H1 (cell line): ENCODE measurements at regions not wholly inside any gene's neighbourhood (a gene's known extent, or its start where the extent isn't known, plus 50 kb on each side); places are given as distances from the start of the nearest gene placed in this dataset.

Experiments used
- CTCF ChIA-PET: fragments of 300-600 bp; sonication (Branson Sonifier 250); formaldehyde crosslinking; loops from one replicate; lab custom pipeline; 2021; ENCODE audit not compliant: partially characterized antibody; lab: Charles Lee
- POLR2A ChIA-PET: fragments of 300-600 bp; sonication (Branson Sonifier 250); formaldehyde crosslinking; loops from one replicate; lab custom pipeline; 2021; ENCODE audit warnings: inconsistent platforms; ENCODE audit not compliant: partially characterized antibody; lab: Charles Lee
- DNase-seq, 2 experiments: peaks; one replicate each; pipeline versions ENCODE4 v3.0.0 to v3.0.0-alpha.2; 2010 to 2022; ENCODE audit warnings: low spot score in 2 of 2, low read depth in 1 of 2, mixed read lengths in 1 of 2
- FAIRE-seq: peaks from 2 replicates; lab custom pipeline; 2011; peaks lifted over from hg19 to GRCh38; lab: Jason Lieb, UNC
- H2AFZ ChIP-seq: 2 replicates; pipeline ENCODE4 v1.8.1; 2012; ENCODE audit warnings: low read length, inconsistent platforms
- H2AK5ac ChIP-seq: 2 replicates; pipeline ENCODE4 v1.6.1; 2013; ENCODE audit warnings: low read depth, low read length
- H2BK120ac ChIP-seq: replicated peaks from 2 replicates; pipeline ENCODE3; 2013; ENCODE audit warnings: low read depth, low read length, inconsistent platforms
- H2BK12ac ChIP-seq: 2 replicates; pipeline ENCODE4 v1.6.1; 2013; ENCODE audit warnings: low read depth, low read length
- H2BK15ac ChIP-seq: 2 replicates; pipeline ENCODE4 v1.6.1; 2013; ENCODE audit warnings: low read length
- H2BK20ac ChIP-seq: 2 replicates; pipeline ENCODE4 v1.6.1; 2013; ENCODE audit warnings: low read length
- H2BK5ac ChIP-seq: 2 replicates; pipeline ENCODE4 v1.6.1; 2013; ENCODE audit warnings: low read depth, low read length
- H3K14ac ChIP-seq: 2 replicates; pipeline ENCODE4 v1.6.1; 2013; ENCODE audit warnings: inconsistent platforms; ENCODE audit not compliant: insufficient read length
- H3K18ac ChIP-seq: 2 replicates; pipeline ENCODE4 v1.6.1; 2013; ENCODE audit warnings: low read length; ENCODE audit errors: extremely low read depth
- H3K23ac ChIP-seq: 2 replicates; pipeline ENCODE4 v1.6.1; 2013; ENCODE audit warnings: inconsistent platforms; ENCODE audit not compliant: insufficient read length
- H3K23me2 ChIP-seq: 2 replicates; pipeline ENCODE4 v1.6.1; 2013; ENCODE audit warnings: low read depth, low read length
- H3K27ac ChIP-seq: 2 replicates; pipeline ENCODE4 v1.6.1; 2011; ENCODE audit warnings: low read depth, low read length, inconsistent platforms
- H3K27me3 ChIP-seq, 4 experiments: replicated peaks in 1 of 4; 1 replicate in 1 of 4; 2 replicates in 3 of 4; pipeline versions ENCODE4 v1.6.1 to v1.8.1; 2011 to 2013; ENCODE audit warnings: low read length in 3 of 4, mild to moderate bottlenecking in 3 of 4, inconsistent platforms in 2 of 4, mixed read lengths in 2 of 4, moderate library complexity in 1 of 4; ENCODE audit not compliant: control insufficient read depth in 3 of 4, insufficient read depth in 3 of 4; ENCODE audit errors: extremely low read depth in 1 of 4
- H3K36me3 ChIP-seq, 4 experiments: 2 replicates each; pipeline versions ENCODE4 v1.6.1 to v1.8.1; 2011 to 2013; ENCODE audit warnings: mild to moderate bottlenecking in 4 of 4, low read length in 3 of 4, moderate library complexity in 2 of 4, control low read depth in 1 of 4, inconsistent platforms in 1 of 4; ENCODE audit not compliant: insufficient read depth in 4 of 4, control insufficient read depth in 2 of 4
- H3K4ac ChIP-seq: replicated peaks from 2 replicates; pipeline ENCODE3; 2013; ENCODE audit warnings: low read length, low read depth, mixed read lengths, inconsistent platforms; ENCODE audit not compliant: insufficient read length
- H3K4me1 ChIP-seq, 4 experiments: replicated peaks in 1 of 4; 1 replicate in 1 of 4; 2 replicates in 3 of 4; pipeline versions ENCODE4 v1.6.1 to v1.8.1; 2011 to 2013; ENCODE audit warnings: low read length in 3 of 4, inconsistent platforms in 2 of 4, mixed read lengths in 1 of 4; ENCODE audit not compliant: insufficient read depth in 4 of 4, control insufficient read depth in 3 of 4
- H3K4me2 ChIP-seq, 2 experiments: 2 replicates each; pipeline versions ENCODE4 v1.6.1 to v1.8.1; 2011 to 2013; ENCODE audit warnings: low read depth in 2 of 2, low read length in 2 of 2, control low read depth in 1 of 2, inconsistent platforms in 1 of 2, mild to moderate bottlenecking in 1 of 2; ENCODE audit not compliant: insufficient read depth in 1 of 2
- H3K4me3 ChIP-seq, 4 experiments: fragments of 200-600, 300-600 bp in 1 of 4; sonication (generic), shearing (Covaris generic), sonication (Bioruptor Twin) in 1 of 4; 2 replicates each; pipeline versions ENCODE4 v1.5.1 to v1.8.1; 2011 to 2016; ENCODE audit warnings: low read length in 4 of 4, low read depth in 3 of 4, control low read depth in 2 of 4, inconsistent platforms in 2 of 4, mild to moderate bottlenecking in 2 of 4, mixed read lengths in 1 of 4, moderate library complexity in 1 of 4; ENCODE audit not compliant: insufficient read depth in 2 of 4; ENCODE audit errors: extremely low read depth in 1 of 4
- H3K56ac ChIP-seq: replicated peaks from 2 replicates; pipeline ENCODE3; 2013; ENCODE audit warnings: low read depth, mild to moderate bottlenecking, mixed read lengths, low read length, inconsistent platforms; ENCODE audit not compliant: insufficient read length
- H3K79me1 ChIP-seq: 2 replicates; pipeline ENCODE4 v1.6.1; 2013; ENCODE audit warnings: low read depth, low read length, control low read depth
- H3K79me2 ChIP-seq, 2 experiments: 2 replicates each; pipeline versions ENCODE4 v1.6.1 to v1.8.1; 2012 to 2013; ENCODE audit warnings: low read length in 2 of 2, mild to moderate bottlenecking in 2 of 2, inconsistent platforms in 1 of 2; ENCODE audit not compliant: insufficient read depth in 2 of 2, control insufficient read depth in 1 of 2
- H3K9ac ChIP-seq, 4 experiments: replicated peaks in 1 of 4; 1 replicate in 1 of 4; 2 replicates in 3 of 4; pipeline versions ENCODE4 v1.6.1 to v1.8.1; 2011 to 2013; ENCODE audit warnings: low read depth in 3 of 4, low read length in 3 of 4, control low read depth in 2 of 4, mild to moderate bottlenecking in 2 of 4, moderate library complexity in 2 of 4, inconsistent platforms in 1 of 4; ENCODE audit errors: extremely low read depth in 1 of 4
- H3K9me3 ChIP-seq, 2 experiments: 2 replicates each; pipeline versions ENCODE4 v1.6.1 to v1.8.1; 2012 to 2013; ENCODE audit warnings: mild to moderate bottlenecking in 2 of 2, moderate library complexity in 2 of 2, control low read depth in 1 of 2, inconsistent platforms in 1 of 2, low read depth in 1 of 2, low read length in 1 of 2, mixed read lengths in 1 of 2; ENCODE audit not compliant: insufficient read depth in 2 of 2
- H4K20me1 ChIP-seq, 2 experiments: replicated peaks in 1 of 2; 2 replicates each; pipeline versions ENCODE3 to v1.8.1; 2011 to 2013; ENCODE audit warnings: inconsistent platforms in 2 of 2, low read length in 2 of 2, mild to moderate bottlenecking in 1 of 2; ENCODE audit not compliant: insufficient read depth in 2 of 2, control insufficient read depth in 1 of 2
- H4K5ac ChIP-seq: 2 replicates; pipeline ENCODE4 v1.6.1; 2013; ENCODE audit warnings: low read length, low read depth, mixed read lengths, inconsistent platforms; ENCODE audit not compliant: insufficient read length
- H4K8ac ChIP-seq: 2 replicates; pipeline ENCODE4 v1.8.0; 2013; ENCODE audit warnings: mild to moderate bottlenecking, moderate library complexity, low read length, inconsistent platforms; ENCODE audit not compliant: insufficient read depth; ENCODE audit errors: extremely low read depth
- H4K91ac ChIP-seq: replicated peaks from 2 replicates; pipeline ENCODE3; 2013; ENCODE audit warnings: low read length, mixed read lengths, inconsistent platforms; ENCODE audit not compliant: insufficient read length
- ASH2L ChIP-seq: fragments of 200-600, 300-600 bp; sonication (generic); IDR thresholded peaks from one replicate; pipeline ENCODE4 v1.7.1; 2017; ENCODE audit warnings: low read length
- ATF2 ChIP-seq: IDR thresholded peaks from 2 replicates; pipeline ENCODE4 v1.6.1; 2012; ENCODE audit warnings: low read length, inconsistent platforms
- CBX8 ChIP-seq: fragments of 300-800, 300-1000 bp; sonication (generic); IDR thresholded peaks from 2 replicates; pipeline ENCODE4 v1.7.1; 2016; ENCODE audit warnings: low read depth, low read length, borderline replicate concordance
- CEBPB ChIP-seq: IDR thresholded peaks from 2 replicates; pipeline ENCODE4 v1.6.1; 2012; ENCODE audit warnings: low read depth, low read length
- CHD1 ChIP-seq: IDR thresholded peaks from 2 replicates; pipeline ENCODE4 v1.6.1; 2012; ENCODE audit warnings: low read depth, low read length, improper control_type of control experiment
- EZH2 ChIP-seq: fragments of 200-600 bp; sonication (generic); IDR thresholded peaks from 2 replicates; pipeline ENCODE4 v1.7.1; 2012; ENCODE audit warnings: low read depth, mild to moderate bottlenecking, moderate library complexity, low read length, inconsistent platforms; ENCODE audit not compliant: severe bottlenecking
- KDM1A ChIP-seq: fragments of 200-600, 300-600 bp; sonication (generic); IDR thresholded peaks from 2 replicates; pipeline ENCODE4 v1.7.1; 2016; ENCODE audit warnings: mild to moderate bottlenecking, low read length, borderline replicate concordance
- MAX ChIP-seq: IDR thresholded peaks from 2 replicates; pipeline ENCODE4 v1.6.1; 2012; ENCODE audit warnings: inconsistent platforms
- POLR2A ChIP-seq, 2 experiments: IDR thresholded peaks; 1 replicate in 1 of 2; 2 replicates in 1 of 2; pipeline ENCODE4 v1.6.1; 2011; ENCODE audit warnings: low read depth in 2 of 2, low read length in 2 of 2, mild to moderate bottlenecking in 2 of 2; ENCODE audit errors: control extremely low read depth in 1 of 2
- POLR2AphosphoS5 ChIP-seq: IDR thresholded peaks from 2 replicates; pipeline ENCODE4 v1.6.1; 2011; ENCODE audit warnings: low read depth, low read length
- RFX5 ChIP-seq: IDR thresholded peaks from 2 replicates; pipeline ENCODE4 v1.6.1; 2011; ENCODE audit warnings: low read depth, low read length, improper control_type of control experiment, borderline replicate concordance
- RXRA ChIP-seq: IDR thresholded peaks from 2 replicates; pipeline ENCODE4 v1.6.1; 2011; ENCODE audit warnings: low read depth, mild to moderate bottlenecking, low read length, moderate library complexity; ENCODE audit not compliant: insufficient read depth
- TEAD4 ChIP-seq: IDR thresholded peaks from 2 replicates; pipeline ENCODE4 v1.6.1; 2012; ENCODE audit warnings: low read depth, low read length, inconsistent platforms, mixed read lengths
- WGBS, 2 experiments: shearing (Covaris generic) in 1 of 2; methylation state at CpG; one replicate each; pipeline versions ENCODE4 v1.1.6 to v1.1.7; 2013 to 2015; ENCODE audit warnings: low lambda C conversion rate in 2 of 2, mixed read lengths in 2 of 2, inconsistent platforms in 1 of 2, low coverage in 1 of 2, missing lambda C conversion rate in 1 of 2; ENCODE audit not compliant: insufficient replicate concordance in 2 of 2, insufficient coverage in 1 of 2, insufficient read length in 1 of 2; ENCODE audit errors: extremely low coverage in 1 of 2, missing lambda C conversion rate in 1 of 2; 5-methylcytosine and 5-hydroxymethylcytosine counted together

GRCh38 chr4:115970859-115971258, 857.4 kb upstream of the NDST4 start:
- H3K27ac ChIP-seq, result peak overlapping the region; percentile 28; the same call in 1 of the 2 replicates
- H3K23me2 ChIP-seq, result no peaks in the 10 kb centered on the region
- H3K36me3 ChIP-seq, result peaks cover 0 to 4% (median 0%) of the 10 kb centered on the region in 4 experiments; a peak in 1 of 8 replicates
- H3K56ac ChIP-seq, result no peak overlapping the region
- H3K9ac ChIP-seq, result no peak overlapping the region
- peak overlapping the region; percentile 48 for H4K91ac ChIP-seq
- peak overlapping the region; percentile 17; the same call in 1 of the 2 replicates for H2BK12ac ChIP-seq
- peak overlapping the region; percentile 13 for H4K5ac ChIP-seq
- H3K4ac ChIP-seq, result peak overlapping the region; percentile 17
- H2BK120ac ChIP-seq, result peak overlapping the region; percentile 66
- ChIA-PET POLR2A (no interaction called here), CTCF (no interaction called here)
- H2AK5ac ChIP-seq, result no peak overlapping the region
- H3K23ac ChIP-seq, result no peak overlapping the region
- H3K4me3 ChIP-seq, result no peak overlapping the region
- H4K8ac ChIP-seq, result no peak overlapping the region
- H3K18ac ChIP-seq, result peak overlapping the region; percentile 52; the same call in 1 of the 2 replicates
- no peaks in the 10 kb centered on the region for H3K27me3 ChIP-seq
- no peak overlapping the region for H3K14ac ChIP-seq
- H3K9me3 ChIP-seq, result peaks cover 0 to 4% of the 10 kb centered on the region in 2 experiments; a peak in 1 of 4 replicates
- peak overlapping the region; percentile 36; the same call in 1 of the 2 replicates for H2BK5ac ChIP-seq
- FAIRE-seq (no peak), DNase-seq (no peak)
- H3K4me1 ChIP-seq, result peaks cover 0 to 15% (median 6%) of the 10 kb centered on the region in 4 experiments; a peak in 4 of 7 replicates
- WGBS, 2 experiments, result 83% methylated on average over 2 of the region's 2 CpGs; no CpG with 5 or more reads in 1 of the 2 experiments
- H2BK15ac ChIP-seq, result no peak overlapping the region
- H3K79me1 ChIP-seq, result no peaks in the 10 kb centered on the region
- H2BK20ac ChIP-seq, result peak overlapping the region; percentile 87
- H3K79me2 ChIP-seq, result no peaks in the 10 kb centered on the region
- no peak overlapping the region for H3K4me2 ChIP-seq
- H4K20me1 ChIP-seq, result no peaks in the 10 kb centered on the region
- no peak overlapping the region for H2AFZ ChIP-seq
- no peak for TF ChIP-seq EZH2
- no peak for TF ChIP-seq POLR2A (IDR thresholded peaks at IDR 0.05; ENCODE audit: control extremely low read depth in 1 of 2, low read depth in 2 of 2, low read length in 2 of 2)
- TF ChIP-seq CHD1, result no peak
- no peak for TF ChIP-seq KDM1A
- TF ChIP-seq ASH2L, result no peak
- no peak for TF ChIP-seq RFX5
- TF ChIP-seq MAX, result no peak
- TF ChIP-seq ATF2, result no peak
- TF ChIP-seq RXRA, result no peak
- no peak for TF ChIP-seq TEAD4
- no peak for TF ChIP-seq POLR2AphosphoS5
- no peak for TF ChIP-seq CBX8
- TF ChIP-seq CEBPB, result no peak
